AML-193 (cell line): ENCODE measurements at regions not wholly inside any gene's neighbourhood (a gene's known extent, or its start where the extent isn't known, plus 50 kb on each side); places are given as distances from the start of the nearest gene placed in this dataset.
A peak's percentile ranks its signal among the peaks of the same experiment; 100 is the strongest.

Source experiments
- DNase-seq, 2 experiments: peaks; one replicate each; lab custom pipeline; 2025; lab: John Stamatoyannopoulos, UW

DNA sequence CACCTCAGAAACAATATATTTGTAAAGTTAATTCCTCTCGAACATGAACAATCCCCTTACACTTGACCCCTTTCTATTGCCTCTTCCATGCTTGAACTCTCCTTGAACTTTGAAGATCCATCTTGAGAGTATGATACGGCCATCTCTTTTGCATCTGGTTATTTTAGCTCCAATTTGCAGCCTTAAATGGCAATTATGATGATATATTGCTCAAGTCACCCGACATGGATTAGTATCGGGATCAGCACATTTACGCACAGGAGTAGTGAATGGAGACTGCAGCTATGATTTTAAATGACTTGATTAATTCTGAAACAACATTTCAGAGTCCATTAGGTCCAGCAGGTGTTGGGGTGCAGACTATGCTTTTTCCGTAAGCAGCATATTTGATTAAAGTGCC lies 143.8 kb upstream of the PAQR3 start:
- no peak for DNase-seq

GRCh38 chr4:79081973-79082372 lies 142.7 kb upstream of the PAQR3 start:
- DNase-seq: no peak

DNA sequence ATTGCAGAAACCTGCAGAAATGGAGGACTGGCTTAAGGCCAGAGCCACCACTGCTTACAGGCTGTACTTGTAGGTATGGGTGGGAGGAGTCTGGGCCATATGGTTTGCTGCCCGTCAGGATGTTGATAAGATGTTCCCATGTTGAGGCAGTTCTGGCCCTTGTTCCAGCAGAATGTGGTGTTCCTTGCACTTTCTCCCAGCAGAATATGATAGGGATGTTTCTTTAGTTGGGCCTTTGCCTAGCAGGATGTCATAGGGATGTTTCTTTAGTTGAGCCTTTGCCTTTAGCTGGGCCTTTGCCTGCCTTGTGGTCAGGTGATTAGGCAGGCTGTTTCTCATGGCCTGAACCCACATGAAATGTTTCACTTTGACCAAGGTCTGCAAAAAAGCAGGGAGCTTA lies 139.1 kb upstream of the PAQR3 start:
- DNase-seq: no peak

- DNase-seq: no peak
Measured at GRCh38 chr4:79074040-79074439, 134.8 kb upstream of the PAQR3 start.

GRCh38 chr4:79073471-79073870 lies 134.2 kb upstream of the PAQR3 start:
- DNase-seq: no peak

DNA sequence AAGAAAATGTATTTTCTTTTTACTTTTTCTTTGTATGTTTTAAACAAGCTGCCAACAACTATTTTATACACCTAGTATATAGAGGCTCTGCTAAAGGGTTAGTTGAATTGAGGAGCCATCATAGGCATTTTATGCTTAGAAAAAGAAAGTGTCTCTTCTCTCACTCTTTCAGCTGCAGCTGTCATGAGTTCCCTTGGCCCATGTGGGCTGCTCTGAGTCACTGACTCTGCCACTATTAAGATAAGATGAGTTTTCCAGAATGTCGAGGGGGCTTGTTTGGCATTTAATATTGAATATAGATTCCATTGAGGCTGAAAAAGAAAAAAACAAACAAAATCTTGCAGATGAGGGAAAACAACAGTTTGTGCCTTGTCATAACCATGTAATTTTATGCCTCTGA lies 126.0 kb upstream of the PAQR3 start:
- DNase-seq: no peak

- DNase-seq: no peak
Measured at GRCh38 chr4:79064806-79065205, 125.6 kb upstream of the PAQR3 start.

- DNase-seq: no peak
Measured at GRCh38 chr4:79059631-79060399, 120.6 kb upstream of the PAQR3 start.

DNA sequence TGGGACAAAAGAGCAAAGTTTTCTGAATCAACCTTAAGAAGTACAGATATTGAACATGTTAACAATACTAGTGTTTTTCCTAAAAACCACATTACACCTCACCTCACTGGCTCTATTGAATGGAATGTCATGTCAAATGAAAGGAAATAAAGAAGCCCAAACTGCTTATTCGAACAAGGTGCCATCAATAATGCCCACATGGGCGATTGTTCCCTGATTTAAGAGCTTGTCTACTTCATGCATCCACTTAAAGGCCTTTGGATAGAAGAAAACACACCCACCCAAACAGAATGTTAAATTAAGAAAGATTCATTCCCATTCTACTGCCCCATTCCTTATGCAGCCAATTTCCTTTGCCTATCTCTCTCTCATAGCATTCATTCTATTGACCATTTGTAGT lies 118.5 kb upstream of the PAQR3 start:
- DNase-seq: no peak

- no peak for DNase-seq
Measured at GRCh38 chr4:79053754-79054153, 114.5 kb upstream of the PAQR3 start.

GRCh38 chr4:79050541-79050880 lies 111.3 kb upstream of the PAQR3 start:
- DNase-seq: no peak

- no peak for DNase-seq
Measured at GRCh38 chr4:79049840-79050540, 110.8 kb upstream of the PAQR3 start.

DNA sequence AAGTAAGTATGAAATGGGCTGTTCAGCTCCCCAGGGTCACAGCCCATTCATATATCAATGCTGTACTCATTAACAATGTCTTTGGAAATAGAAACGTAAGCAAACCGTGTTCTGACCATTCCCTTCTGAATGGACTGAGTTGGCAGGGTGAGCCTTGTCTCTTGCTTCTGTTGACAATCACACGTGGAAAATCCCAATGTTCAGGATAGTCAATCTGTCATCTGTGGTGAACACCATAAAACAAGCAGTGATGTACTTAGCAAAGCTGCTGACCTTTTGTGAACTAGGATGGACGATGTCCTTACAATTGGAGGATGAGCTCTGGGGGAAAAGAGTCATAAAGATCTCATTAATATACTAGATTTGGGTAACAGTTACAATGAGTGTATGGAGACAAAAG lies 109.6 kb upstream of the PAQR3 start:
- DNase-seq: no peak

DNA sequence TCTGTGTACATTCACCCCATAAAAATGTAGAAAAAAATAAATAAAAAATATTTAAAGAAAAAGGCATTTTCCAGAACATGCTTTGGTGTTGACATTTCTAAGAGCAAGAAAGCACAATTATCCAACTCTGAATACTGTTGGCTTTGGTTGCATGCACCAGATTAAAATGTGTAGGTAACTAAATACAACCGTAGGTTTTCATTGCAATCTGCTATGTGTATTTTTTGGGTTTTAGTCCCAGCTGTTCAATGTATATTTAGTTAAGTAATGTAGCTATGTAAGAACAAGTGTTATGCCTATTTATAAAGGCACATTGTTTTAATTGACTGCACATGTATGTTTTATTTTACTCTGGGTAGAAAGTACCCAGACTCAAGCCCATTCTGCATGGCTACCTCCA lies 108.1 kb upstream of the PAQR3 start:
- DNase-seq: no peak

GRCh38 chr4:79046016-79046592 lies 106.9 kb upstream of the PAQR3 start:
- DNase-seq: no peak

GRCh38 chr4:79044141-79044659 lies 105.0 kb upstream of the PAQR3 start:
- no peak for DNase-seq

DNA sequence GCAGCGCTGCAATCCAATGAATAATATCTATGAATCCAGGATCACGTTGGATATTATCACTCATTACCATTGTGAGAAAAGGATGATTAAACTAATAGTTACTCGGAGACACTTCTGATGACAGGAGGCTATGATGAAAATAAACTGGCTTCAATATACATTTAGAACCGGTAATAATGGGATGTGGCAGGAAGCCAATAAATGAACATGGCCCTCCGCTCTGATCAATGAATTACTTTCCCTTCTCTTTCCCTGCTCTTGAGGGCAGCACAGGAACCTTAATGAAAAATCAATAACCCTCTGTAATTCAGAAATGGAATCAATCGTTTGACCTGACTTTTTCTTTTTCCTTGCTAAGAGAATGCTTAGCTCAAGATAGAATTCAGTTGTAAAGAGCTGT lies 103.9 kb upstream of the PAQR3 start:
- DNase-seq: no peak

GRCh38 chr4:79042079-79042674 lies 102.9 kb upstream of the PAQR3 start:
- DNase-seq: peak; percentile 3 to 62

- no peak for DNase-seq
Measured at GRCh38 chr4:79034544-79034943, 95.3 kb upstream of the PAQR3 start.

DNA sequence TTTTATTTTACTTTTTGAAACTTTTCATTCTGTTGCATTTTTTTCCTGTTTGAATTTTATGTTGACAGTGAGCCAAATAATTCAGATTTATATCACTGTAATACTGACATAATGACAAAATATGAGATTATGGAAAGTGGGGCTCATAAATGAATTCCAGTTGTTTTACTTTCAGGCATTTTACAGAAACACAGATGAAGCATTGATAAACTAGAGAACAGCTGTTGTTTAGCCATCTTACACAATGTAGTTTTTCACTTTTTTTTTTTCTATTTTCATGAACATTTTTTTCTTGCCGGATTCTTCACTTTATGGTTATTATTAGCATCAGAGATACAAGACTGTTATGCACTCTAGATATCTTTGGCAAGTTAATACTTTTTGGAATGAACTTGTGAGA lies 91.7 kb upstream of the PAQR3 start:
- no peak for DNase-seq

DNA sequence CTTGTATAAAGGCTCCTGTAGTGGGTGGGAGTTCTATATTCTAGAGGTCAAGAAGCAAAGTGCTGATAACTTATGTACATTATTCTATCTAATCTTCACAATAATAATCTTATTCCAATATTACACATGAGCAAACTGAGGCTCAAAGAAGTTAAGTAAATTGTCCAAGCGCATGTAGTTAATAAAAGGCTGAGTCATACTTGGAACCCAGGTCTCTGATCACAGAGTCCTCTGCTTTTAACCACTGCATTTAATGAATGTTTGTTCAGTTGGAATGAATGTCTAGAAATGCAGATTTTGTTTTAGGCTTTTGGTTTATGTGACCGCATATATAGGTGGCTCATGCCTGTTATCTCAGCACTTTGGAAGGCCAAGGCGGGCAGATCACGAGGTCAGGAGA lies 88.4 kb upstream of the PAQR3 start:
- no peak for DNase-seq

GRCh38 chr4:79025170-79025569 lies 85.9 kb upstream of the PAQR3 start:
- no peak for DNase-seq
